Stimulated activated CD4-positive, alpha-beta T cell treated with anti-CD3 and anti-CD28 coated beads, Interleukin-1b, Interleukin-23, amount 100 ng/mL, for 48 hours (primary cell): ENCODE measurements at regions not wholly inside any gene's neighbourhood (a gene's known extent, or its start where the extent isn't known, plus 50 kb on each side); places are given as distances from the start of the nearest gene placed in this dataset.
"Not testable (repeated sequence)": the region's sequence is repeated elsewhere in the genome, so short reads cannot be mapped to it uniquely, and the experiment has no call there.

Experiments used
- DNase-seq: peaks from one replicate; pipeline ENCODE4 v3.0.0-alpha.2; 2020

- no peak for DNase-seq
Observed at GRCh38 chr11:87866951-87867350, 308.3 kb downstream of the RAB38 start.

DNA sequence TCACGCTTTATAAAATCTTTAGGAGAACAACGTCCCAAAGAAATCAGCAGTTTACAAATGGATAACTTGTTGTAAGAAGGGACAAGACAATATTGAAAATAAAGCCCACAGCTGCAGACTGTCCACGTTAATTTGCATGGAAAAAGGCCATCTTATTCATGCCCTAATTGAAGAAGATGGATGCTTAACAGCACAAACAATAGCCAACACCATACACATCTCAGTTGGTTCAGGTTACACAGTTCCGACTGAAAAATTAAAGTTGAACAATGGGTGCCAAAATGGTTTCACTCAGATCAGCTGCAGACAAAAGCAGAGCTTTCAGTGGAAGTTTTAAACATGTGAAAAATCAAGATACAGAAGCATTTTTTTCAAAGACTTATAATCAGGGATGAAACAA, 314.2 kb downstream of the RAB38 start:
- no peak for DNase-seq

- DNase-seq = no peak
Observed at GRCh38 chr11:87859636-87860035, 315.6 kb downstream of the RAB38 start.

DNA sequence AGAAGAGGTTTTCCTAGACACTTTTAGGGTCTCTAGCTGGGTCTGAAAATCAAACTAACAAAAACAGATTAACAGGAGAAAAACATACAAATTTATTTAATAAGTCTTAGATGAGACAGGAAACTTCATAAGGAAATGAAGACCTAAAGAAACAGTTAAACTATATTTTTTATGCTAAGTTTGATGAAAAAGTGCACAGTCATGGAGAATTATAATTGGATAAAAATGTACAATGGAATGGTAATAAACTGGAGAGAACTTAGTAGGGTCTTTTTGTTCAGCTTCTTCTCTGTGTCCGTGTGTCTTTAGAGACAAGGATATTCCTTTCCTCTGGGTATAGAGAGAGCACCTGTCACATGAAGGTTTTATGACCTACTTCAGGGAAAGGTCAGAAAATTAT, 323.4 kb downstream of the RAB38 start:
- no peak for DNase-seq

DNA sequence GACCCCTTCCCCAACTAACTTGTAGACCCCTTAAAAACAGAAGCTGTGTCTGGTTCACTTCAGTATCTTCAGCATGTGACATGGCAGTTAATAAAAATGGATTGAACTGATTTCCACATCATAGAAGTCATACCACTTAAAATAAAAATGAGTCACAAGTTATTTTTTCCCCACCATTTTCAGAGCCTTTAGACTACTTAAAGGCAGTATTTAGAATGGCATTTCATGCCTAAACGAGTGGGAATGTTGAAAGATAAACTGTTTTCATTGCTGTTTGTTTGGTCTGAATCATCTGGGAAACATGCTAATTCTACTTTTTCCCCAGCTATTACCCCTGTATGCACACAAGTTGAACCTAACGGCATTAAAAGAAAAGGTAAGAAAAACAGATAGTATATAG, 324.0 kb downstream of the RAB38 start:
- no peak for DNase-seq

- DNase-seq = no peak
Observed at GRCh38 chr11:87849216-87849615, 326.0 kb downstream of the RAB38 start.

GRCh38 chr11:87840786-87841185, 334.5 kb downstream of the RAB38 start:
- no peak for DNase-seq

GRCh38 chr11:87832211-87832610, 343.0 kb downstream of the RAB38 start:
- no peak for DNase-seq

DNA sequence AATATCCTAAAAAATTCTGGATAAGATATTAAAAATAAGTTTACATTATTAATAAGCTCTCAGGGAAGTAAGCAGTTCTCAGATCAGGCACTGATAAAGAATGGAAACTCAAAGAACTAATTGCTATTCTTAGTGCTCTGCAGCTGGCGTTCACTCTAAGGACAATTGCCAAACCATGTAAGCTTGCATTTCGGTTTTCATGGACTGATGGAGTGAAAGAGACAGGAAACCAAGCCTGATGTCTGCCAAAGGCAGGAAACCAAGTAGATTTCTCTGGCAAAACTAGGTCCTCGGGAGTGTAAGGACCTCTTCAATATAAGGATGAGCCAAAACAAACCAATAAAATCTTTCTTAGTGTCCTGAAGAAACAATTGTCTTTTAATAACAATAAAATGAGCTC, 355.2 kb downstream of the RAB38 start:
- no peak for DNase-seq

DNA sequence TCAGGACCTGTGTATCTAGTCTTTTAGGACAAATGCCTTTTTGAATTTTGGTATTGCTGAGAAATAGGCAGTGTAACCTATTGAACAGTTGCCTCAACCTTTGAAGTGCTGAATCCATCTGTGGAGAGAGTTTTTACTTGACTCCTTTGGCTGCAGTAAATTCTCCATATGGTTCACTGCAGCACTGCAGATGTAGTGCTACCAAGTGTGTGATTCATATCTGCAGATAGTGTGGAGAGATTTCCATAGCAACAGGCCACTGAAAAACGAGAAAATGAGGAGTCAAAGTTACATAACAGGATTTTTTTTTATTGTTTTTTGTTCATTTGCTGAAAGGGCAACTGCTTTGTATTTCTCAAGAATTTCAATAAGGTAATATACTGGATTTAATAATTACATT, 356.1 kb downstream of the RAB38 start:
- DNase-seq = no peak

GRCh38 chr11:87812571-87813365, 362.5 kb downstream of the RAB38 start:
- no peak for DNase-seq

- DNase-seq = no peak
Observed at GRCh38 chr11:87810486-87810885, 364.8 kb downstream of the RAB38 start.

GRCh38 chr11:87809256-87809655, 366.0 kb downstream of the RAB38 start:
- no peak for DNase-seq

- DNase-seq = no peak
Observed at GRCh38 chr11:87804176-87804575, 371.1 kb downstream of the RAB38 start.

DNA sequence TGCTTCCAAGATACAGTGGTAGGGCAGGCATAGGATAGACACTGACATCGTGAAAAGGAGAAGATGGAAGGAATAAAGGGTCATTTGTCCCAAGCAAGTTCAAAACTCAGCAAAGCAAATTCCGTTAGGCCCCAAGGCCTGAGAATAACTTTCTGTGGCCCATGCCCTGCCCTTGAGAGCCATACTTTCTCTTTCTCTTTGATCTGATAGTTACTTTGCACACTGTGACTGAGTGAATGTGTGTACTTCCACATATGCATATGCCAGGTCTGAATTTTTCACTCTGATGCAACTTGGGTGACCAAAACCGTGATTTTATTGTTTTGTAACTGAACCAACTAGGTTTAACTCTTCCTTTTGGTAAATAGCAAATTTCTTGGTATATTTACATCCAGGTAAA, 371.5 kb downstream of the RAB38 start:
- no peak for DNase-seq

- DNase-seq = not testable (repeated sequence)
Observed at GRCh38 chr11:87784862-87785261, 390.4 kb downstream of the RAB38 start.

- no peak for DNase-seq
Observed at GRCh38 chr11:87780068-87780413, 395.2 kb downstream of the RAB38 start.

GRCh38 chr11:87779276-87780067, 395.8 kb downstream of the RAB38 start:
- no peak for DNase-seq

DNA sequence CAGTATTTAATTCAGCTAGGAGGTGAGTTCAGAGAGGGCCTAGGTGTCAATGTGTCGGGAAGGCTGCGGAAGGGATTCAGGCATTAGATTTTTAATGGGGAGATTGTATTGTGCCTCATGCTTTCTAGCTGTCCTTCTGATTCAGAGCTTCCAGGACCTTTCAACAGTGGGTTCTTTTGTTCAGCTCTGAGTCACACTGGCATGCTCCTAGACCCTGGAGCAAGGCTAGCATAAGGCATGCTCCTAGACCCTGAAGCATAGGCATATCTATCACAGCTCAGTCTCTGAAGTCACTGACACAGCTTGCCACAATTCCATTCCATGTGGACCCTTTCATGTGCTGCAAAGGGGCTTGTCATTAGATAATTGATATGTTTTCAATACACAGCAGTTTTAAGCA, 396.9 kb downstream of the RAB38 start:
- no peak for DNase-seq

DNA sequence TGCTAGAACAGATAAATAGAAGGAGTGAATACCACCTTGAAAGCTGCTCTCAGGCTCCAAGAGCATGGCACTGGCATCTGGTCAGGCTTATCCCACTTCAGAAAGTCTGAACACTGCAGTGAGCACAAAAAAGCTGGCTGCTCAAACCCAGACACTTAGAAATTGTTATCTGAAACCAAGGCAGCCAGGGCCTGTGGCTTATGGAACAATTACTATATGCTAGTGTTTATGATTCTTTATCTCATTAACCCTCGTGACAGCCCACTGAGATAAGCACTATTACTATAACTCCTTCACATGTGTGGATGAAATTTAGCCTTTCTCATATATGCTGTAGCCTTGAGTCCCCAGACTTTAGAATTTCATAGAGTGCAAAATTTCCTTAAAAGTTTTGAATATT, 400.2 kb downstream of the RAB38 start:
- DNase-seq = no peak

- DNase-seq = no peak
Observed at GRCh38 chr11:87769661-87770060, 405.6 kb downstream of the RAB38 start.

DNA sequence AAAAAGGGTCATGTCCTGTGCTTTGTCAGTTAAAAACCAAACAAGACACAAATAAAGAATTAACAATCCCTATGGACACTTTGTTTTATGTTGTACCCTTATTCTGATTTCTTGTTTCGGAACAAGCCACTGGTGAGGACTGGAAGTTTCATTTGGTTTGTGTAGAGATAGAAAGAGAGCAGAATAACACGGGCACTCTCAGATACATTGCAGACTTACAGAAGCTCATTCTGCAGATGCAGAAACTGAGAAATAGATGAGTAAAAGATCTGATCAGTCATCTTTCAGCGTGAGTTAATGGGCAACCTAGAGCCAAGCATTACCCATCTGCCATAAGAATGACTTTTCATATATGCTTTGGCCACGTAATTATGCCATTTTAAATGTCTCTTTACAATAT, 407.6 kb downstream of the RAB38 start:
- no peak for DNase-seq

- not testable (repeated sequence) for DNase-seq
Observed at GRCh38 chr11:87764075-87764474, 411.2 kb downstream of the RAB38 start.

DNA sequence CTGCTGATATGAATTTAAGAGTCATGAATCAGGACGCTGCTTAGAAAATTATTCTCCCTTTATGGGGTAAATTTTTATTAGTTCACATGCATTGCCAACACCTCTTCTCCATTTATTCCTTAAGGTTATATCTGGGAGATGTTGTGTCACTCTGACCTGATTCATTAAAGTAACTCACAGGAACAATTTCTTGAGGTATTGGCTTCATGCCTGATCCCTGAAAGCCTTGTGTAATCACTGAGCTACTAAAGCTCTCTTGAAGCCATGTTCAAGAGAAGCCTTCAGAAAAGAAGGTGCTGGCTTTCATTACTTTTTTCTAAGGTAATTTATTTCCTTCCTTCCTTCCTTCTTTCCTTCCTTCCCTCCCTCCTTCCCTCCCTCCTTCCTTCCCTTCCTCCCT, 420.6 kb downstream of the RAB38 start:
- no peak for DNase-seq

DNA sequence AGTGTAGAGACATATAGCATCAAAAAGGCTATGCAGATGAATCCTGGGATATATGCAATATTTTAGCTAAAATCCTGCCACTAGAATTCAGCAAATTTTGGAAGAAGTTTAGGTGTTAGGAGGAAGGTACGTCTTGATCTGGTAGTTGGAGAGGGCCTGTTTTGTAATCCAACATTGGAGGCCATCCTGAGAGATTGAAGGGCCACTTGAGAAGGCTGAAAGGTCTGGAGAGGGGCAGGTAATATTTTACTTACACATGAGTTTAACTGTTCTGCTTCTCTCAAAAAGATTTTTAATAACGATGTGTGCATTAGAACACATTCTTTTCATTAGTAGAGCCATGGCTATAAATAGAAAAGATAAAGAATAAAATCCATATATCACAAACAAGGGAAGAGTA, 422.1 kb downstream of the RAB38 start:
- DNase-seq = no peak
